Osteoblast (primary cell): ENCODE measurements at regions not wholly inside any gene's neighbourhood (a gene's known extent, or its start where the extent isn't known, plus 50 kb on each side); places are given as distances from the start of the nearest gene placed in this dataset.

Experiments used
- DNase-seq: peaks from one replicate; pipeline ENCODE4 v3.0.0; 2011; ENCODE audit warnings: low spot score, mixed read lengths; ENCODE audit not compliant: insufficient read length; ENCODE audit errors: missing footprints
- H2AFZ ChIP-seq: 2 replicates; pipeline ENCODE4 v1.6.0; 2011; ENCODE audit warnings: mild to moderate bottlenecking, low read length
- H3K27ac ChIP-seq: 2 replicates; pipeline ENCODE4 v1.5.1; 2011; ENCODE audit warnings: mild to moderate bottlenecking, low read depth, low read length, moderate library complexity
- H3K27me3 ChIP-seq: 2 replicates; pipeline ENCODE4 v1.6.0; 2012; ENCODE audit warnings: mild to moderate bottlenecking, control low read depth, inconsistent platforms, low read length, moderate library complexity; ENCODE audit not compliant: insufficient read depth
- H3K36me3 ChIP-seq: 2 replicates; pipeline ENCODE4 v1.5.1; 2011; ENCODE audit warnings: mild to moderate bottlenecking, low read length, control low read depth, moderate library complexity; ENCODE audit not compliant: insufficient read depth
- H3K4me1 ChIP-seq: 2 replicates; pipeline ENCODE4 v1.5.1; 2011; ENCODE audit warnings: mild to moderate bottlenecking, low read length, control low read depth, moderate library complexity; ENCODE audit not compliant: insufficient read depth
- H3K4me2 ChIP-seq: 2 replicates; pipeline ENCODE4 v1.6.0; 2011; ENCODE audit warnings: mild to moderate bottlenecking, low read length; ENCODE audit not compliant: insufficient read depth
- H3K4me3 ChIP-seq: fragments of 200-600 bp; sonication (generic); 3 replicates; pipeline ENCODE4 v1.5.1; 2012; ENCODE audit warnings: mild to moderate bottlenecking, low read length, inconsistent platforms; ENCODE audit not compliant: insufficient read depth
- H3K79me2 ChIP-seq: 2 replicates; pipeline ENCODE4 v1.6.0; 2012; ENCODE audit warnings: mild to moderate bottlenecking, low read length, control low read depth, inconsistent platforms; ENCODE audit not compliant: insufficient read depth
- H3K9me3 ChIP-seq: 2 replicates; pipeline ENCODE4 v1.5.1; 2011; ENCODE audit warnings: low read depth, low read length, control low read depth
- H4K20me1 ChIP-seq: 2 replicates; pipeline ENCODE4 v1.6.0; 2012; ENCODE audit warnings: mild to moderate bottlenecking, low read length, control low read depth; ENCODE audit not compliant: insufficient read depth
- TF ChIP-seq, protein P1 (sequence below): IDR thresholded peaks from 2 replicates; pipeline ENCODE4 v1.5.1; 2011; ENCODE audit warnings: mild to moderate bottlenecking, low read depth, low read length, moderate library complexity; ENCODE audit errors: extremely low read depth

DNA sequence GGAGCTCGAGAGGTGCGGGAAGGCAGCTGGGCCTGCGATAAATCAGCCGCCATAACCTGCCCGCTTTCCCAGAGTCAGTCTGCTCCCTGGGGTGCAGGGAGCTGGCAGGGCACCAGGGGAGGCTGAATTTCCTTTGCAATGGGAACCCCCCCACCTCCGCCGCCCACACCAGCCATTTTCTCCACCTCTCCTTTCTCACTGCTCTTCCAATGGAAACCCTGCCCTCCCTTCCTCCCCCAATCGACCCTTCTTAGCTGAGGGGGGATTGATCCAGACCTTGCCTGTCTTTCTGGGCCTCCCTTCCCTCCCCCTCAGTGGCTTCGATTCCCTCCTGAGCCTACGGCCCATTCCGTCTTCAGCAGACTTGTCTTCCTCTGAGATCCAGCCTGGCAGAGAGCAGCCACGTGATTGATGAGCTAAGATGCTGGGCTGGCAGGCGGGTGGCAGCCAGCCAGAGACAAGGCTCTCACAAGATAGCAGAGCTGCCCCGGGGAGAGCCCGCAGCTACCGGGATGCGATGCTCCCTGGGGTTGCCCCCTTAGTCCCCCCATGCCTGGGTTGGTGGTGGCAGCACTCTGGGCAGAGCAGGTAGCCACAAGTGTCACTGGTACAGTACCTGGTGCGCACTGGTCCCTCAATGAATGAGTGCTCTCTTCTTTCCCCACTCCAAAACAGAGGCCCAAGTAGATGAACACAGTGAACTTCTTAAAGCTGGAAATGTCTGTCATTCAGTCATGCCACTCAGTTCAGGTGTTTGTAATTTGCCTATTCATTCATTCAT, 53.7 kb upstream of the FABP6 start:
- H3K9me3 ChIP-seq: no peaks in the 10 kb centered on the region
- no peaks in the 10 kb centered on the region for H4K20me1 ChIP-seq
- H3K4me1 ChIP-seq: peaks cover 11% of the 10 kb centered on the region
- H3K27ac ChIP-seq: peak overlapping the region; percentile 54
- H3K36me3 ChIP-seq: no peaks in the 10 kb centered on the region
- H3K27me3 ChIP-seq: no peaks in the 10 kb centered on the region
- H3K4me2 ChIP-seq: peak overlapping the region; percentile 29
- DNase-seq: peak; percentile 82
- peak overlapping the region; percentile 95 for H2AFZ ChIP-seq
- TF ChIP-seq, protein P1, sequence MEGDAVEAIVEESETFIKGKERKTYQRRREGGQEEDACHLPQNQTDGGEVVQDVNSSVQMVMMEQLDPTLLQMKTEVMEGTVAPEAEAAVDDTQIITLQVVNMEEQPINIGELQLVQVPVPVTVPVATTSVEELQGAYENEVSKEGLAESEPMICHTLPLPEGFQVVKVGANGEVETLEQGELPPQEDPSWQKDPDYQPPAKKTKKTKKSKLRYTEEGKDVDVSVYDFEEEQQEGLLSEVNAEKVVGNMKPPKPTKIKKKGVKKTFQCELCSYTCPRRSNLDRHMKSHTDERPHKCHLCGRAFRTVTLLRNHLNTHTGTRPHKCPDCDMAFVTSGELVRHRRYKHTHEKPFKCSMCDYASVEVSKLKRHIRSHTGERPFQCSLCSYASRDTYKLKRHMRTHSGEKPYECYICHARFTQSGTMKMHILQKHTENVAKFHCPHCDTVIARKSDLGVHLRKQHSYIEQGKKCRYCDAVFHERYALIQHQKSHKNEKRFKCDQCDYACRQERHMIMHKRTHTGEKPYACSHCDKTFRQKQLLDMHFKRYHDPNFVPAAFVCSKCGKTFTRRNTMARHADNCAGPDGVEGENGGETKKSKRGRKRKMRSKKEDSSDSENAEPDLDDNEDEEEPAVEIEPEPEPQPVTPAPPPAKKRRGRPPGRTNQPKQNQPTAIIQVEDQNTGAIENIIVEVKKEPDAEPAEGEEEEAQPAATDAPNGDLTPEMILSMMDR: no peak
- no peaks in the 10 kb centered on the region for H3K79me2 ChIP-seq
- H3K4me3 ChIP-seq: no peak overlapping the region

DNA sequence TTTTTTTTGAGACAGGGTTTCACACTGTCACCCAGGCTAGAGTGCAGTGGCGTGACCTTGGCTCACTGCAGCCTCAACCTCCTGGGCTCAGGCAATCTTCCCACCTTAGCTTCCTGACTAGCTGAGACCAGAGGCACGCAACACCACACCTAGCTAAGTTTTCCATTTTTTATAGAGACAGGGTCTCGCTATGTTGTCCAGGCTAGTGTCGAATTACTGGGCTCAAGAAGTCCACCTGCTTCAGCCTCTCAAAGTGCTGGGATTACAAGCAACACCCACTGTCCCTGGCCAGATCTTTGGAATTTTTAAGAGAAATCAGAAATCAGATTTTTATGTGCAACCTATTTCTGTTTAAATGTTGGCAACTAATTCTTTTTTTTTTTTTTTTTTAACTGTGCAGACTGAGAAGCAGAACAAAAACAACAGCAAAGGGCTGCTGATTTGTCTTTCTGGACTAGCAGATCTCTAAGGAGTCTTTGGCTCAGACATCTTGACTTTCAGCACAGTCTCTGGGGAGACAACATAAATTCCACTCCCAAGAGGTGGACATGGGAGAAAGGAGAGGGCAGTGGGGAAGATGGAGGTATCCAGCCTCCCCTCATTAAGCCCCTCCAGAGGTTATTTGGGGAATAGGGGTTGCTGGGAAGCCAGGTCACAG, 54.4 kb upstream of the FABP6 start:
- TF ChIP-seq, protein P1: no peak
- Histone ChIP-seq H4K20me1 (no peaks in the 10 kb centered on the region), H3K9me3 (no peaks in the 10 kb centered on the region), H3K36me3 (no peaks in the 10 kb centered on the region), H3K27me3 (no peaks in the 10 kb centered on the region), H3K4me3 (no peak overlapping the region), H3K27ac (peak overlapping the region; percentile 54), H3K79me2 (no peaks in the 10 kb centered on the region), H3K4me2 (peak overlapping the region; percentile 29), H3K4me1 (peaks cover 14% of the 10 kb centered on the region), H2AFZ (peak overlapping the region; percentile 95)
- DNase-seq: peak; percentile 78

- TF ChIP-seq, protein P1: no peak
- Histone ChIP-seq H4K20me1 (no peaks in the 10 kb centered on the region), H3K27me3 (no peaks in the 10 kb centered on the region), H3K9me3 (no peaks in the 10 kb centered on the region), H3K4me3 (no peak overlapping the region), H2AFZ (no peak overlapping the region), H3K4me1 (peaks cover 19% of the 10 kb centered on the region), H3K4me2 (no peak overlapping the region), H3K79me2 (no peaks in the 10 kb centered on the region), H3K36me3 (no peaks in the 10 kb centered on the region), H3K27ac (no peak overlapping the region)
- no peak for DNase-seq
These were observed 55.0 kb upstream of the FABP6 start for GRCh38 chr5:160174290-160174689.

DNA sequence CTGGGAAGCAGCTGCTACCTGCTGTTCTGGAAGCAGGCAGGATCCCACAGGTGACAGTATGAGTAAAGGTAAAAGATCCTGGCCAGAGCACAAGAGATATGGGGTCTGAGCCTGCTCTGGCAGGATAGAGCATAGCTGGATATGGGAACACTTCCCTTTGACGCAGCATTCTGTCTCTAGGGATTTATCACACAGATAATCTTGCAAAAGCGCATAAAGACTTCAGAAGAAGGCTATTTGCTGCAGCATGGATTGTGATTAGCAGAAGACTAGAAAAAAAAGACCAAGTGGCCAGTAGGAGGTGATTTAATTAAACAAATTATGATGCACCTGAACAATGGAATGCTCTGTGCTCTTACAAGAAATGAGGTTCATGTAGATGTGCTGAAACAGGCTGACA, 52.4 kb upstream of the PWWP2A start:
- no peaks in the 10 kb centered on the region for H3K36me3 ChIP-seq
- no peak overlapping the region for H3K27ac ChIP-seq
- no peak overlapping the region for H2AFZ ChIP-seq
- no peaks in the 10 kb centered on the region for H3K27me3 ChIP-seq
- H3K9me3 ChIP-seq: no peaks in the 10 kb centered on the region
- no peaks in the 10 kb centered on the region for H4K20me1 ChIP-seq
- H3K4me3 ChIP-seq: no peak overlapping the region
- DNase-seq: no peak
- TF ChIP-seq, protein P1: no peak
- H3K4me2 ChIP-seq: no peak overlapping the region
- H3K79me2 ChIP-seq: no peaks in the 10 kb centered on the region
- peaks cover 41% of the 10 kb centered on the region for H3K4me1 ChIP-seq
